Dendritic cell treated with granulocyte-macrophage colony-stimulating factor and Interleukin-4, amounts not matched to agents 40 ng/mL and 50 ng/mL, for 4 days (primary cell): ENCODE measurements at regions not wholly inside any gene's neighbourhood (a gene's known extent, or its start where the extent isn't known, plus 50 kb on each side); places are given as distances from the start of the nearest gene placed in this dataset.

ENCODE experiments used
- H3K27ac Mint-ChIP-seq: one replicate; pipeline ENCODE4 v1.8.0; 2022; ENCODE audit warnings: mild to moderate bottlenecking, mixed read lengths
- H3K27me3 Mint-ChIP-seq: one replicate; pipeline ENCODE4 v1.8.0; 2022; ENCODE audit warnings: mild to moderate bottlenecking, mixed read lengths
- H3K36me3 Mint-ChIP-seq: one replicate; pipeline ENCODE4 v1.8.0; 2022; ENCODE audit warnings: low read depth, mixed read lengths
- H3K4me1 Mint-ChIP-seq: one replicate; pipeline ENCODE4 v1.8.0; 2022; ENCODE audit warnings: low read depth, mixed read lengths
- H3K4me3 Mint-ChIP-seq: one replicate; pipeline ENCODE4 v1.8.0; 2022; ENCODE audit warnings: mild to moderate bottlenecking, moderate library complexity, mixed read lengths
- H3K9me3 Mint-ChIP-seq: one replicate; pipeline ENCODE4 v1.8.0; 2022; ENCODE audit warnings: mixed read lengths
- intact Hi-C: fragments of 100-400 bp; cut with micrococcal nuclease; formaldehyde crosslinking; loops from one replicate; pipeline ENCODE4 v1.15.0; 2022

DNA sequence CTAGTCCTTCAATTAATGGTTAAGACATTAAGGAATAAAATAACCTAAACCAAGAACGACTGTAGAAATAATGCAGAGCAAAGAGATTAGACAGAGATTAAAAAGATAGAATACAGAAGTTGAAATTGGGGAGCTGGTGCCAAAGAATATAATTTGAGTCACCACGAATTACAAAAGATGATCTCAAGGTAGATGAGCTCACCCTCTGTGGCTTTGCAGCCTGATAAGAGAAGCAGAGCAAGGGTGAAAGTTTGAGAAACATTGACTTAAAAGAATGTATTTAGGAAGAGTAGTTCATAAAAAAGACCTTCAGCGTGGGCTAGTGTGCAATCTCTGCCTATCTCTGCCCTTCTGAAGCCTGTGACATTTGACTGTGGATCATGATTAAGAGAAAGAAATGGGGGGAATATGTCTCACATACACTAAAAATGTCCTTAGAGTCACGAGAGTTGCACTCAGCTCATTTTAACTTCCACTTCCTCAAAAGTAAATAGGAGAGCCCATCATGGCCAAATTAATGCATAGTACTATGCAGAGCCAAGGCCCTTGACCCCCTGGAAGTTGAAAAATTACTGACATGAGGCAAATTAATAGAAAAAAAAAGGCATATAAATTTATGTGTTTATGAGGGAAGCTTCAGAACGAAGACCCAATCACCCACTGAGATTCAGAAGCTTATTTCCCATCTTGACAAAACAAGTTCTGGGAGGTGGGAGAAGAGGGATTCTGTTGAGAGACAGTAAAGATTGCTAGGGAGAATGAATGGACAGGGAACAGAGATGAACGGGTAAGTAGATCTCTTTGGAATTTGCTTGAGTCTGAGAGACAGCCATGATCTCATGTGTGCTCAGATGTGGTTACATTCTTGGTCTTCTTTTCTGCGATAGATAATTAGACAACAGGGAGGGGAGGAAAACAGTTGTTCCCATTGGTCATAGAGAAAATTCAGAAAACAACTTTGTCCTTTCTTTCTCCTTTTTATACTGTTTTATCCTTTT lies 395.4 kb upstream of the LRRC7 start:
- Mint-ChIP-seq H3K9me3 (peaks cover 18% of the 10 kb centered on the region), H3K4me3 (no peak overlapping the region), H3K27ac (no peak overlapping the region), H3K27me3 (no peaks in the 10 kb centered on the region), H3K4me1 (no peaks in the 10 kb centered on the region), H3K36me3 (no peaks in the 10 kb centered on the region)
- intact Hi-C loops: no loop called here

DNA sequence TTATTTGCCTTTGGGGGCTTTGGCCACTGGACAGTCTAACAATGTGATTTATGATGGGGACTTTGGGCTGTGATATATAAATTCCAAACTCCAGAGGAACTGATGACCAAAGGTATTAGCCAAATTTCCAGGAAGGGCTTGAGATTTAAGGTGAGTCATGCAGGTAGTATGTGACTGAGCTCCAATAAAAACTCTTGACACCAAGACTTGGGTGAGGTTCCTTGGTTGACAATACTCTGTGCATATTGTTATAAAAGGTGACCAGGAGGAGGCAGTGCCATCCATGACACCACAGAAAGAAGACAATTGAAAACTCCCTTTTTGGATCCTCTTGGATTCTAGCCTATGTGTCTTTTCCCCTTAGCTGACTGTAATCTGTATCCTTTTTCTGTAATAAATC lies 392.7 kb upstream of the LRRC7 start:
- Mint-ChIP-seq H3K4me3 (no peak overlapping the region), H3K9me3 (peaks cover 10% of the 10 kb centered on the region), H3K27ac (no peak overlapping the region), H3K36me3 (no peaks in the 10 kb centered on the region), H3K4me1 (no peaks in the 10 kb centered on the region), H3K27me3 (no peaks in the 10 kb centered on the region)
- intact Hi-C loops: no loop called here

DNA sequence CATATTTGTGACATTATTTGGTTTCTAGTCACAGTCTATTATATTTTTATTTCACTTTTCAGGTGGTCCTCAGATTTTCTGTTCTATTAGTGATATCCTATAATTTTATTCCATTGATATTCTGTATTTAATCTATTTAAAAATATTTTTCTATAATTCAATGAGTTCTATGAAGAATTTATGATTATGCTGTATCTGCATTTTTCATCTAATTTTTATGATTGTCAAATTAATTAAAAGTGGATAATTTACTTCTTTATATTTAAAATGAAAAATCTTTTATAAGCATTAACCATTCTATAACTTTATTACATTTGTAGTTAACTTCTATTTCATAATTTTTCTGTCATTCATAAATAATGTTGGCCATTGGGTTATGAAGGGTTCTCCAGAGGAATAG lies 387.4 kb upstream of the LRRC7 start:
- Mint-ChIP-seq H3K36me3 (no peaks in the 10 kb centered on the region), H3K4me1 (no peaks in the 10 kb centered on the region), H3K4me3 (no peak overlapping the region), H3K9me3 (no peaks in the 10 kb centered on the region), H3K27me3 (no peaks in the 10 kb centered on the region), H3K27ac (no peak overlapping the region)
- intact Hi-C loops: no loop called here

DNA sequence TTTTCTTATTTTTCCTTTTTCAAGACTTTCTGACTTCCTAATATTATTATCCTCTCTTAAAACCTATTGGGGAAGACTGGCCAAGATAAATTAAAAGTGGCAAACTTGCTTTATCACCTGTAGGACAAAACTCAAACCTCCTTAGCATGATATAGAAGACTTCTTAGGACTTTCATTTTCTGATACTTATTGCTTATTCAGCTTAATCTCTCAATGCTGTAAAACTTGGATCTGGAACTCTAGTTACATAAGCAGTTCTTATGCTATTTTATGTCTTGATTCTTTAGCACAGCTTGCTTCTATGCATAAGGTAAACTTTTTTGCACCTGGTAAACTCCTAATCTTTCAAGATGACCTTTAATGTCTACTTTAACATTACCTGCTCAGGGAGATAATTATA lies 382.3 kb upstream of the LRRC7 start:
- Mint-ChIP-seq H3K27me3 (no peaks in the 10 kb centered on the region), H3K27ac (no peak overlapping the region), H3K4me3 (no peak overlapping the region), H3K4me1 (no peaks in the 10 kb centered on the region), H3K36me3 (no peaks in the 10 kb centered on the region), H3K9me3 (no peaks in the 10 kb centered on the region)
- intact Hi-C loops: no loop called here

DNA sequence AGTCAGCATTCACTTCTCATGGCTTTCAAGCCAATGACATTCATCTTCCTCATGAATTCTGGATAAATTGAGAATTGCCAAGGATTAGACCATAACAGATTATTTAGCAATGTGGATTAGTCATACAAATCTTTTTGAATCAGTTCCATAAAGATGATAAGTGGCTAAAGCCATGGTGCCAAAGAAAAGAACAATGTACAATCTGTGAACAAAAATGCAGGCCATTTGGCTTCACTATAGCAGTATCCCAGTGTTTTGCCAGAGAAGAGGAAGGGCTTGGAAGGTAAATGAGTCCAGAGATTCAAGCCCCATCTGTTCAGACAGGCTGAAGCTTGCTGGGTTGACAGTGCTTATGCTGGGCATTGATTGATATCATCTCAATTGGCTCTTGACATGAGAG lies 376.4 kb upstream of the LRRC7 start:
- no peak overlapping the region for H3K27ac Mint-ChIP-seq
- no peaks in the 10 kb centered on the region for H3K4me1 Mint-ChIP-seq
- peaks cover 19% of the 10 kb centered on the region for H3K9me3 Mint-ChIP-seq
- H3K27me3 Mint-ChIP-seq: no peaks in the 10 kb centered on the region
- intact Hi-C loops: no loop called here
- H3K36me3 Mint-ChIP-seq: no peaks in the 10 kb centered on the region
- H3K4me3 Mint-ChIP-seq: no peak overlapping the region

DNA sequence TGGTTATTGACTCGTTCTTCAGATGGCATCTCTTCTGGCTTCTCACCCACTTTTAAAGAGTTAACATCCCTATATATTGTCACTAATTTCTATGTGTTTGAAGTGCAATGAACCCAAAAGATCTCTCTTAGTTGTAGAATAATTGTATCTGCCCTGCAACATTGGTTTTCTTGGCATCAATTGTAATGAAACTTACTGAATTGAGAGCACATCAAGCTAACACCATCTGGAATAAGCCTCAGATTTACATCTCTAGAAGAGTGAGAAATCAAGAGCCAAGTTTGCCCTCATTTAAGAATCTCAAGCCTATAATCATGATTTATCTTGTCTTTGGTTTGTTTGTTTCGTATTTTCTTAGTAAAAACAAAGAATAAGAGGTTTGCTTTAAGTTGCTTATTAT lies 372.6 kb upstream of the LRRC7 start:
- no peaks in the 10 kb centered on the region for H3K36me3 Mint-ChIP-seq
- H3K27ac Mint-ChIP-seq: no peak overlapping the region
- no peaks in the 10 kb centered on the region for H3K4me1 Mint-ChIP-seq
- intact Hi-C loops: no loop called here
- no peaks in the 10 kb centered on the region for H3K27me3 Mint-ChIP-seq
- no peak overlapping the region for H3K4me3 Mint-ChIP-seq
- peaks cover 19% of the 10 kb centered on the region for H3K9me3 Mint-ChIP-seq

DNA sequence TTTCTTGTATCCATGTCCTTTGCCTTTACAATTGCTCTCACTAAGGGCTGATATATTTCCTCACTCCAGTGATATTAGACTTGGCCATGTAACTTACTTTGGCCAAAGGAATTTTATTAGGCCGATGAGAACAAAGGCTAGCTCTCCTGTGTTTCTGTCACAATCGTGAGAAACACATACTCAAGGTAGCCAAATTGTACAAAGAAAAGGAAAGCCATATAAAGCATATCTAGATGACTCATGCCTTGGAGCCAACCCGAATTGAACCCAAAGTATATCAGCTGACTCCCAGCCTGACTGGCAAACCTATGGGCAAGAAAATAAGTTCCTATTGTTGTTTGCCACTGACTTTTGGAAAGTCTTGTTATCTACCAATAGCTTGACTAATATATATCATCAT lies 371.7 kb upstream of the LRRC7 start:
- intact Hi-C loops: no loop called here
- Mint-ChIP-seq H3K36me3 (no peaks in the 10 kb centered on the region), H3K27ac (no peak overlapping the region), H3K27me3 (no peaks in the 10 kb centered on the region), H3K4me3 (no peak overlapping the region), H3K4me1 (no peaks in the 10 kb centered on the region), H3K9me3 (peaks cover 19% of the 10 kb centered on the region)

DNA sequence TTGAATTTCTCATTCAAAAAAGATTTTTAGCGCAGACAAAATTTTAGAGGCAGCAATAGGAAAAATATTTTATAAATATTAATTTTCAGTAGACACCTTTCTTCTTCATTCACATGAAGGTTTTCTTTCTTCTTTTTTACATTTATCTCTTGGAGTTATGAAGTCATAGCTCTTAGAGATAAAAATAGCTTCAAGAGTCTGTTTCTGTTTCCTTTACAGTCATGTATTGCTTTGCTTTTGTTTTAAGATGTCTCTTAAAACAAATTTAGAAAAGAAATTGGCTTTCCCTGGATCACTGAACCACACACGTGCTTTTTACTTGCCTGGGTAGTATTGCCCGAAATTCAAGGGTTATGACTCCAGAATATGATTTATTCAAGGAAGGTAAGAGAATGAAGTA lies 369.9 kb upstream of the LRRC7 start:
- Mint-ChIP-seq H3K4me3 (no peak overlapping the region), H3K27ac (no peak overlapping the region), H3K4me1 (no peaks in the 10 kb centered on the region), H3K27me3 (no peaks in the 10 kb centered on the region), H3K36me3 (no peaks in the 10 kb centered on the region), H3K9me3 (peaks cover 19% of the 10 kb centered on the region)
- intact Hi-C loops: no loop called here

DNA sequence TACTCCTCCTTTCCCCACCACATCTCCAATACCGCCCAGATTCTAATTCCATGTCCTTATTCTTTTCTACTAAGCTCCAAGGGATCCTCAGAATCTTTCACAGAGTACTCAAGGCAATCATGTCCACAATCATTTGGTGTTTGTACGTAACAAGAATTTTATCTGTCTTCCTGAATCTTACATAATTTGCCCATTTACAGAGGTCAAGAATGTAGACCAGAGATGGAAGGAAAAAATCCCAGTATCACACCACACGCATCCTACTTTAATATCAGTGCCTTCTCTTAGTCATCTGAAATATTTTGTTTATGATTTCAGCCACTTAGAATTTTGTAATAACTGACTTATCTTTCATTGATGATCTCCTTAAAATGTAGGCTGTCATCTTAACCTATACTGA lies 366.0 kb upstream of the LRRC7 start:
- H3K4me1 Mint-ChIP-seq: no peaks in the 10 kb centered on the region
- peaks cover 10% of the 10 kb centered on the region for H3K9me3 Mint-ChIP-seq
- no peaks in the 10 kb centered on the region for H3K27me3 Mint-ChIP-seq
- H3K27ac Mint-ChIP-seq: no peak overlapping the region
- no peaks in the 10 kb centered on the region for H3K36me3 Mint-ChIP-seq
- H3K4me3 Mint-ChIP-seq: no peak overlapping the region
- intact Hi-C loops: no loop called here

DNA sequence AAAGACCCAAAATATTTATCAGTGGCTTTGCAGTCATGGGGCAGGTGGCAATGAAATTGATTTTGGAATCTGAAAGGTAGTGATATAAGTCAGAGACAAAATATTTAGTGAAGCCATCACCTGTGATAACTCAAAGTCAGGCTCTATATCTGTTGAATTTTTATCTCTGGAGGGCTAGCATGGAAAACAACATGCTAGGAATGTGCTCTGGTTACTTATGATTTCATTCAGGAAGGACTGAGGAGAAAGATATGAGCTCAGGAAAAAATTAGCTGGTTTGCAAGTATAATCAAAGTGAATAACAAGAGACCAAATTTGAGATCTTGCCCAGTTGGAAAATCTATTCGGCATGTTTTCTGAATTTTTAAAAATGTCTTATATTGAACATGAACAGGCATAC lies 364.6 kb upstream of the LRRC7 start:
- Mint-ChIP-seq H3K9me3 (peaks cover 10% of the 10 kb centered on the region), H3K4me3 (no peak overlapping the region), H3K4me1 (no peaks in the 10 kb centered on the region)

DNA sequence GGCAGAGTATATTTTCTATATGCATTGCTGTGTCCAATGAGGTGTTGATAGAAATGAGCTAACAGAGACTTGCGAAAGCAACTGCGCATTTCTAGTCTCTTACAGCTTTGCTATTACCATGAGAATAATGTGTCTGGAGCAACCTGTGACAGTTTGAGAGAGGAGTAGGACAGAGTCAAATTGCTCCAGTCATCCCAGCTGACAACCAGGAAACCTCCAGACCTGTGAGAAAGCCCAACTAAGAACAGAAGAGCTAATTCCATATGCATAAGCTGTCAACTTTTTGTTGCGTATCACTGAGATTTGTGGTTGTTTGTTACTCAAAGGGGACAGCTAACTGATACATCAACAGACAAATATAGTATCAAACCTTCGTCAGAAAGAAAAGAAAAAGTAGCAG lies 354.1 kb upstream of the LRRC7 start:
- no peaks in the 10 kb centered on the region for H3K9me3 Mint-ChIP-seq
- intact Hi-C loops: no loop called here
- no peaks in the 10 kb centered on the region for H3K4me1 Mint-ChIP-seq

More for the DNA sequence above, 364.6 kb upstream of the LRRC7 start:
- Mint-ChIP-seq H3K27me3 (no peaks in the 10 kb centered on the region), H3K27ac (no peak overlapping the region), H3K36me3 (no peaks in the 10 kb centered on the region)
- intact Hi-C loops: no loop called here

DNA sequence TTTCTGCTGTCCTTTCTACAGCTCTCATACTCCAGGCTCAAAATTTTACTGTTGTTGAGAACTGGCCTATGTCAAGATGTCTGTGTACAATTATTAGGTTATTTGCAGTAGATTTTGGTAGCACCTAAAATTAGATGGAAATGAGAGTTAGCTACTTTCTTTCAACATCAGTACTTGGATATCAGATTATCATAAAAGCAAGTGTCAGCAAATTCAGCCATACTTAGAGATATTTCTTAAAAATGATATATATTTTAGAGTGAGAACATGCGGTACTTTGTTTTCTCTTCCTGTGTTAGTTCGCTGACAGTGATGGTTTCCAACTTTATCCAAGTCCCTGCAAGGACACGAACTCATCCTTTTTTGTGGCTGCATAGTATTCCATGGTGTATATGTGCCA lies 351.8 kb upstream of the LRRC7 start:
- intact Hi-C loops: no loop called here
- H3K4me1 Mint-ChIP-seq: no peaks in the 10 kb centered on the region
- H3K36me3 Mint-ChIP-seq: no peaks in the 10 kb centered on the region
- H3K9me3 Mint-ChIP-seq: no peaks in the 10 kb centered on the region
- H3K27me3 Mint-ChIP-seq: no peaks in the 10 kb centered on the region
- H3K4me3 Mint-ChIP-seq: no peak overlapping the region
- no peak overlapping the region for H3K27ac Mint-ChIP-seq

More for the DNA sequence above, 354.1 kb upstream of the LRRC7 start:
- H3K27me3 Mint-ChIP-seq: no peaks in the 10 kb centered on the region
- no peak overlapping the region for H3K4me3 Mint-ChIP-seq
- H3K36me3 Mint-ChIP-seq: no peaks in the 10 kb centered on the region
- no peak overlapping the region for H3K27ac Mint-ChIP-seq

DNA sequence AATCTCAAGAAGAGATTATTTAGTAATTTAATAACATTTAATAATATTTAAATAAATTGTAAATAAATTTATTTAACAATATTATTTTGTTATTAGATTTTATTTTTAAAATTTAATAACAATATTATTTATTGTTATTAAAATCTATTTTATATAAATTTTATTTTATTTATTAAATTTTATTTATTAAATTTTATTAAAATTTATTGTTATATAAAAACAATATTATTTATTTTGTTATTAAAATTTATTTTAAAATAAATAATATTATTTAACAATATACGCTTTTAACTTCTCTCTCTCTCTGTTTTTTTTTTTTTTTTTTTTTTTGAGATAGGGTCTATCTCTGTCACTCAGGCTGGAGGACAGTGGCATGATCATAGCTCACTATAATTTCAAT lies 347.1 kb upstream of the LRRC7 start:
- Mint-ChIP-seq H3K9me3 (no peaks in the 10 kb centered on the region), H3K36me3 (no peaks in the 10 kb centered on the region), H3K27me3 (no peaks in the 10 kb centered on the region), H3K4me1 (no peaks in the 10 kb centered on the region), H3K4me3 (no peak overlapping the region), H3K27ac (no peak overlapping the region)
- intact Hi-C loops: no loop called here

DNA sequence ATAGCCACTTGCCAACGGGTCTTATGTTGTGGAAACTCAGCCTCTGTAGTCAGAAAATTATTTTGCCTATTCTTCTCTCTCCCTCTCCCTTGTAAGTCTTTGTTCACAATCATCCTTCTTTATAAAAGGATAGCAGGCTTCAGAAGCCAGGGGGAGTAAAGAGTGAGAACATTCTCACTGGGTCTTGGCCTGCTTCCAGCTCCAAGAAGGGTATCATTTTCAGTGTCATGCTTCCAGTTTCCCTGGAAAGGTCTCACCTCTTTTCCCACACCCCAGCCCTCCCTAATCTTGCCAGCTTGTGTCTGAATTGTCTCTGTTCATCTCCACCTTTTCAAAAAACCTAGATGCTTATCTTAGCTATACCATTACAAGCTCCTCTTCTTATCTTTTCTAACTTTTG lies 346.2 kb upstream of the LRRC7 start:
- Mint-ChIP-seq H3K9me3 (no peaks in the 10 kb centered on the region), H3K36me3 (no peaks in the 10 kb centered on the region), H3K4me3 (no peak overlapping the region), H3K4me1 (no peaks in the 10 kb centered on the region), H3K27ac (no peak overlapping the region), H3K27me3 (no peaks in the 10 kb centered on the region)
- intact Hi-C loops: no loop called here

DNA sequence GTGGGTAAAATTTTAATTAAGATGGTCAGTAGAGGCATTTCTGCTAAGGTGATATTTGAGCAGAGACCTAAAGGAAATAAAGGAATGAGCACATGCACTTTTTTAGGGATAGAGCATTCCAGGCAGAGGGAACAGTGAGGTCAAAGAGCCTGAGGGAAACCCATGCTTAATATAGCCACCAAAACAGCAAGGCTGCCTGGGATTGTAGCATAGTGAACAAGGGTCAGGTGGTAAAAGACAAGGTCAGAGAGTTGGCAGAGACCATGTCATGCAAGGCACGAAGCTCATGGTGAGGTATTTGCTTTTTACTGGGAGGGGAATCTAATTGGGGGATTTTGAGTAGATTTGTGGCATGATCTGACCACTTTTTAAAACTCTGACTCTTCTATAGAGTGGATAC lies 344.6 kb upstream of the LRRC7 start:
- H3K4me1 Mint-ChIP-seq: no peaks in the 10 kb centered on the region
- H3K27ac Mint-ChIP-seq: no peak overlapping the region
- no peaks in the 10 kb centered on the region for H3K9me3 Mint-ChIP-seq
- no peaks in the 10 kb centered on the region for H3K36me3 Mint-ChIP-seq
- no peak overlapping the region for H3K4me3 Mint-ChIP-seq
- no peaks in the 10 kb centered on the region for H3K27me3 Mint-ChIP-seq
- intact Hi-C loops: no loop called here
